ENCODE measurements at regions not wholly inside any gene's neighbourhood (a gene's known extent, or its start where the extent isn't known, plus 50 kb on each side); places are given as distances from the start of the nearest gene placed in this dataset.

DNA sequence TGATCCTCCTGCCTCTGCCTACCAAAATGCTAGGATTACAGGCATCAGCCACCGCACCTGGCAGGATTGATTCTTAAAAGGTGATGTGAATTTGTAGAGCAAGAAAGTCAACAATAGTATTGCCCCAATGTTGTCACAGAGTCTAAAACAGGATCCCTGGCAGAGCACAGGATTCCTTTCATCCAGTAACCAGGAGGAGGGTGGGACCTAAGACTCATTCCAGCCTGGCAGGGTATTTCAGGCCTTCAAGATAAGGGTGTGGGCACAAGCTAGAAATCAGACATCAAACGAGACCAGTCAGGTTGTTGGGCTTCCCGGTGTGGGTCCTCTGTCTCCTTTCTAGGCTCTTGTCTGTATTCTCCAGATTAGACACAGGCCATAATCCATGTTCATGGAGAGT, 511.4 kb downstream of the BCL11A start:
- TF ChIP-seq CTCF (IDR thresholded peaks at IDR 0.05) (no peak), POLR2A (IDR thresholded peaks at IDR 0.05) (no peak)

All from Peyer's patch (tissue), 4 donors.